Neural crest cell (in vitro differentiated cells): ENCODE measurements at regions not wholly inside any gene's neighbourhood (a gene's known extent, or its start where the extent isn't known, plus 50 kb on each side); places are given as distances from the start of the nearest gene placed in this dataset.

ENCODE experiments used
- DNase-seq: peaks from one replicate; pipeline ENCODE4 v3.0.0; 2021; ENCODE audit warnings: low read depth, mixed read lengths, low spot score
- H3K27ac Mint-ChIP-seq: one replicate; pipeline ENCODE4 v1.8.0; 2021; ENCODE audit warnings: mild to moderate bottlenecking, mixed read lengths; ENCODE audit not compliant: unreplicated experiment
- H3K27me3 Mint-ChIP-seq: 2 replicates; pipeline ENCODE4 v1.8.0; 2021; ENCODE audit warnings: low read depth, mild to moderate bottlenecking, mixed read lengths
- H3K36me3 Mint-ChIP-seq: 2 replicates; pipeline ENCODE4 v1.8.0; 2021; ENCODE audit warnings: low read depth, mild to moderate bottlenecking, mixed read lengths
- H3K4me1 Mint-ChIP-seq: 2 replicates; pipeline ENCODE4 v1.8.0; 2021; ENCODE audit warnings: mixed read lengths
- H3K4me3 Mint-ChIP-seq: one replicate; pipeline ENCODE4 v1.8.0; 2021; ENCODE audit warnings: mild to moderate bottlenecking, mixed read lengths
- H3K9me3 Mint-ChIP-seq: 2 replicates; pipeline ENCODE4 v1.8.0; 2021; ENCODE audit warnings: mixed read lengths
- CTCF ChIP-seq: fragments of 200-600 bp; sonication (generic); conservative IDR thresholded peaks from 2 replicates; pipeline ENCODE4 v1.5.0; 2021; ENCODE audit warnings: antibody characterized with exemption, mild to moderate bottlenecking

GRCh38 chr9:81320909-81321482 is 368.4 kb downstream of the TLE1 start:
- no peak for TF ChIP-seq CTCF
- no peak overlapping the region for H3K27ac Mint-ChIP-seq
- H3K36me3 Mint-ChIP-seq, result peaks cover 16% of the 10 kb centered on the region
- peaks cover 14% of the 10 kb centered on the region for H3K9me3 Mint-ChIP-seq
- H3K4me3 Mint-ChIP-seq, result no peak overlapping the region
- no peaks in the 10 kb centered on the region for H3K4me1 Mint-ChIP-seq
- H3K27me3 Mint-ChIP-seq, result no peaks in the 10 kb centered on the region
- no peak for DNase-seq

GRCh38 chr9:81318571-81318970 is 370.8 kb downstream of the TLE1 start:
- Mint-ChIP-seq H3K36me3 (peaks cover 5% of the 10 kb centered on the region), H3K9me3 (peaks cover 14% of the 10 kb centered on the region)

GRCh38 chr9:81317939-81318338 is 371.4 kb downstream of the TLE1 start:
- Mint-ChIP-seq H3K27ac (no peak overlapping the region), H3K9me3 (peaks cover 10% of the 10 kb centered on the region), H3K36me3 (peaks cover under 1% of the 10 kb centered on the region), H3K27me3 (no peaks in the 10 kb centered on the region), H3K4me1 (no peaks in the 10 kb centered on the region), H3K4me3 (no peak overlapping the region)
- no peak for DNase-seq
- TF ChIP-seq CTCF, result no peak

More at GRCh38 chr9:81318571-81318970, 370.8 kb downstream of the TLE1 start:
- DNase-seq, result no peak
- H3K27ac Mint-ChIP-seq, result no peak overlapping the region
- no peaks in the 10 kb centered on the region for H3K4me1 Mint-ChIP-seq
- TF ChIP-seq CTCF, result no peak
- H3K4me3 Mint-ChIP-seq, result no peak overlapping the region
- no peaks in the 10 kb centered on the region for H3K27me3 Mint-ChIP-seq

- Mint-ChIP-seq H3K27me3 (no peaks in the 10 kb centered on the region), H3K4me1 (no peaks in the 10 kb centered on the region), H3K36me3 (no peaks in the 10 kb centered on the region), H3K4me3 (no peak overlapping the region), H3K9me3 (peaks cover 7% of the 10 kb centered on the region), H3K27ac (no peak overlapping the region)
- no peak for DNase-seq
- no peak for TF ChIP-seq CTCF
These were observed 372.1 kb downstream of the TLE1 start for GRCh38 chr9:81317223-81317622.

- peaks cover 13% of the 10 kb centered on the region for H3K9me3 Mint-ChIP-seq
- H3K27ac Mint-ChIP-seq, result peak overlapping the region; percentile 45
- no peaks in the 10 kb centered on the region for H3K4me1 Mint-ChIP-seq
- no peak for DNase-seq
- peaks cover 4% of the 10 kb centered on the region for H3K36me3 Mint-ChIP-seq
- TF ChIP-seq CTCF, result no peak
- H3K4me3 Mint-ChIP-seq, result no peak overlapping the region
- no peaks in the 10 kb centered on the region for H3K27me3 Mint-ChIP-seq
These were observed 374.9 kb downstream of the TLE1 start for GRCh38 chr9:81314490-81314889.
